NCI-H446 (cell line): ENCODE measurements at regions not wholly inside any gene's neighbourhood (a gene's known extent, or its start where the extent isn't known, plus 50 kb on each side); places are given as distances from the start of the nearest gene placed in this dataset.

Source experiments
- DNase-seq, 2 experiments: peaks; one replicate each; lab custom pipeline; 2025; lab: John Stamatoyannopoulos, UW

DNA sequence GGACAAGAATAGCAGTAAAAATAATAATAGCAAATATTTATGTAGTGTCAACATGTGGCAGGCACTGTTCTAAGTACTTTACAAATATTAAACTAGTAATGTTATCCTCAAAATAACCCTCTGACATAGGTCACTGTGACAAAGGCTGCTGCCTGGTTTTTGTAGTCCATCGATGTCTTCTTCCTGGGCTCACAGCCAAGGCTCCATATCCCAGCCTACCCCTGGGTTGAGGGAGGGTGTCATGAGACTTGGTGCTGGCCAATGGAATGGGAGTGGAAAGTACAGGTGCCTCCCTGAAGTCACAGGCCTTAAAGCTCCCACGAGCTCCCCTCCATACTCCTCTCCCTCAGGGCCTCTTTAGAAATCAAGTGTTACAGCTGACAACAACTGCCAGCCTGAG, 159.3 kb downstream of the CYRIA start:
- no peak for DNase-seq

DNA sequence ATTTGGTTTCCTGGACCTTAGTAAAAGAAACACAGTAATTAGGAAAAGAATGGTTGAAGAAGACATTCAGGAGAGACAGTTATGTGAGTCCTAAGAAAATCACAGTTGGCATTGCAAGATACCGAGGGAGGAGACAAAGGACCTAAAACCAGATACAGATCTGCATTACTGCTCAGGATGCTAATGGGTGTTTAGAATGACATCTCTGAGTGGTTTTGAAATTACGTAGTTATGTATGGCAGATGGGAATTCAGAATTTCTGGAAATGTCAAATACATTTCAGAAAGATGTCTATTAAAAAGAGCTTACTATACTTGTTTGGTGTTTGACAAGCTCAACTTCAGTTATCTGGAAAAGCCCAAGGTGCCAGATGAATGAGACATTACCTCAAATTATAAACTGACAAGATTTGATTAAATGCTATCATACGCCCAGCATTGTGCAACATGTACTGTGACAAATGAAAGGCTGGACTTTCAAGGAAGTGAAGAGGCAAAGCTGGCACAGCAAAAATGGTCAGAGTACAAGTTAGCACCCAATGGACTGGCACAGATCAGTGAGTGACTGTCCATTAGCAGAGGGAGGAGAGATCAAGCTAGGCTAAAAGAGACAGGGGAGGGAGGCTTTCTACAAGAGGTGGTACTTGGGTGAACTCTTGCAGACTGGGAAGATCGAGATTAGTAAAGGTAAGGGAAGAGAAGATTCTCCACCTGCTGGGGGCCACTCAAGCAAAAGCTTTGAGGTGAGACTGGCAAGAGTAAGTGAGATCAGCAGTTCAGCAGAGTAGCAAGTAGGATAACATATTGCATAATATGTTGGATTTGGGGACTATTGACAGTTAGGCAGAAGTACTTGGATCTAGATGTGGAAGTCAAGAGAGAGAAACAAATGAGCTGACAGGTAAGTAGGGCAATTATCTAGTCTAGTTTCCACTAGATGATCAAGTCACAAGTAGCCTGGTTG, 168.9 kb downstream of the CYRIA start:
- DNase-seq, result no peak

DNA sequence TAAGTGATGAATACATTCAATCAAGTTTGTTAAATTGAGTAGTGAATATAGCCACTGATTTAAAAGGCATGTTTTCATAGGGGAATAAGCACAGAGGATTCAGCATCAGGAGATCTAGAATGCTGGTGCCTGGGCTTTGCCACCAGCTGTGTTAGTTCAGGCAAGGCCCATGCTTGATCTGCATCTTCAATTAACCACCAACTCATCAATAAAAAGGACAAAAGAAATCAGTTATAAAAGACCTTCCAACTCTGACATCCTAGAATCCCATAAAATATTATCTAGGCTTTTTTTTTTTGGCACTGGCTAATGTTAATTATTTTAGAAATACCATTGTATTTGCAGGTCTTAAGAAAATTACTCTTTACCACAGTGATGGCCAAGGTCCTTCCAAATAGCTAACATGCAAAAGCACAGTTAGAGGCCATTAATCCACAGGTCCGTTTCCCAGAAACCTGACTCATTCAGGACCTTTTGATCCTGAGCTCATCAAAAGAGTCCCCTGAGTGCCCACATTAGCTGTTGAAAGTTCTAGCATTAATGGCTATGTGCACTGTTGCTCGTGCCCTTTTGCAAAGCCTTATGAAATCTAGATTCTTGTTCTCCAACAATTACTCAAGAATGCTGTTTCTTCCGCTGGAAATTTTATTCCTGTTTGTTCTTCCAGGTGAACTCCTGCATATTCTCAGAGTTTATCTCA, 170.0 kb downstream of the CYRIA start:
- no peak for DNase-seq

DNA sequence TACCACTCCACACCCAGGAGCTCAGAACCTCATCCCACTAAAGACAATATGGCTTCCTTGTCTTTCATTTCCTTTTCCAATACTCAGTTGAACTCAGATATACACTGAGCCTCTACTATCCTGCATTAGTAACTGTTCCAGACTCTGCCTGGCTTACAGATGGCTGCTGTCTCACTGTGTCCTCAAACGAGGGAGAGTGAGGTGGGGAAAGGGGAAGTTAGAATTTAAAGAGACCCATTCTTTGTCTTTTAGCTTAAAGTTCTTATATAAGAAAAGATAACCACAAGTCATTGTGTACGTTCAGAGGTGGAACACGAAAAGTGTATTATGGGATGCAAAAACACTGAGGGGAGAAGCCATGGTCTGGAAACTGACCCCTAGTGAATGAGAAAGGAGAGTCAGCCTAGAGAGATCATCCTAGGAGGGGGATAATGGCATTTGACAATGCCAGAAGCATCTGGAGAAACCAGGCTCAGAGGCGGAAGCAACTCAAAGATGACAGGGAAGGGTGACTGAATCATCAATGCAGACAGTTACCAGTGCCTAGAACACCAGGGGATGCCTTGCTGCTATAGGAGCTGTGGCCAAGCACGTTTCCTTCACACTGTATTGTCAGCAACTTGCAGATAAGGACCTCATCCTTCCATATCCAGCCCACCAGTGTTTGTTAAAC, 170.7 kb downstream of the CYRIA start:
- DNase-seq, result no peak

DNA sequence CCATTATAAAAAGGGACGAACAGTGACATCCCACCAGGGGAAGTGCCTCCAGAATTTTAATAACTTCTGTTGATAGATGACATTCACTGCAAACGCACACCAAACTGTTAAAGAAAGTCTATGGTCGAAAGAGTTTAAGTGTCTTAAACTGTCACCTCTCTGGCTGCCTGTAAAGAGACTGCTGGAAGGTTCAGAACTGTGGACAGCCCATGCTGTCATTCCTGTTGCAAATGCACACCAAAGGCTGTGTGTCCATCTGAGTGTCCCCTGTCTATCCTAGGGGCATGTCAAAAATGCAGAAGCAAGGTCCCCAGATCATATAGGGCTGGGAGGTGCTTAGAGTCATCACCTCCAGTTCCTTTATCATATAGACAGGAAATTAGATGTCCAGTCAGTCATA, 171.8 kb downstream of the CYRIA start:
- no peak for DNase-seq

DNA sequence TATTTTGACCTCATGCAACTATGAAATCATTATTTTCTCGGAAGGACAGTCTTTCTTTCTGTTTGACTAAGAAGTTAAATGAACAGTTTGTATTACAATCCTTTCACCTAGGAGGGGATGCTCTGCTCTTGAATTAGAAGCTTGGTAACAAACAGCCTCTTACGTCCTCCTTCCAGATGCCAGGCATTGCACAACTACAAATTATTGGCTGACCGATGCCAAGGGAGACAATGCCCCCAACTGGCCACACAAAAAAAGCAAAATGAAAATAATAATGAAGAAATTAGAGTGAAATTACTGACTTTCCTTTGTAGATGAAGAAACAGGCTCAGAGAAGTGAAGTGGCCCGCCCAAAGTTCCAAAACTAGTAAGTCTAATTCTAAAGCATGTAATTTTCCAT, 177.9 kb downstream of the CYRIA start:
- DNase-seq, result no peak

DNA sequence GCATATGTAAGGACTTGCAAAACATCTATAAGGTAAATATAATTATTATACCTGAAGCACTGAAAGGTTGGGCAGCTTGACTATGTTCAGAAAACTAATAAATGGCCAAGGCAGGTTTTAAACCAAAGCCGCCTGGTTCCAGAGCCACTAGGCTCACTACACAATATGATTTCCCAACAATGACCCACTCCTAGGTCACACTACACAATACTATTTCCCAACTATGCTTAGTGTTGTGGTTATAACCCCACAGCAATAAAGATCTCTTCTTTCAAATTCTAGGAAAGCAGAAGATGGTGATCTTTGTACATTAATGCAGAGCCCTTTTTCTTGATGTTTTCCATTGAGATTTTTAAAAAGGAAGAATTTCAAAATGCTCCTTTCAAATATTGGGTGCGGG, 180.4 kb downstream of the CYRIA start:
- DNase-seq, result no peak

DNA sequence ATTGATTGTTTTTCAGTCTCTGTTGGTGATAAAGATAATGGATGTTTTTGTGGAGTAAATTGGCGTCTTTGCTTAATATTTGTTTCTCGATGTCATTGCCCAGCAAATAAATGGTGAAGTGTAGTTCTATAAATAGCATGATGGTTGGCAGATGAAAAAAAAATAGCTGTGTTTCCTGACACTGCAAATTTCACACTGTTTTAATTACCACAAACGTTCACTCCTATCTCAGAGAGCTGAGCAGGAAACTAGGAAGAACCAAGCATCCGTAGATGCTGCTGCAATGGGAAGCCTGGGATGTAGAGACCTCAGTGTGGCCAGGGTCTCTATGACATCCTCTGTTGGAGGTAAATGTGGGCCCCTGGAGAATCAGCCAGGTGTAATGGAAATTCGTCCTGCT, 183.2 kb downstream of the CYRIA start:
- DNase-seq, result no peak

DNA sequence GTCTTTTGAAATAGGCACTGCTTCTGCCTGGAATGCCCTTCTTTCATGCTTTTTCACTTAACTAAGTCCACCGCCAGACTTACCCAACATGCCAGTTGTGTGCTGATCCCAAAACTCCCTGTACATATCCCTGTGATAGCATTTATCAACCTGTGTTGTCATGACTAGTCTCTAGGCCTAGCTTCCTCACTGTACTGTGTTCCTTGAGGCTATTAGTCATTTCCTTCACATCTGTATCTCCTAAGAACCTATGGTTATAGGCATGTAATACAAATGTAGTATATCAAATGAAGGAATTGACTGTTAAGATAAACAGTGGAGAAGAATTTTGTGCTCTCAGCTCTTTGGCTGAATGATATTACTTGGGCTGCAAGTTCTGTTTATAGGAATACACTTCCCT, 184.3 kb downstream of the CYRIA start:
- no peak for DNase-seq

DNA sequence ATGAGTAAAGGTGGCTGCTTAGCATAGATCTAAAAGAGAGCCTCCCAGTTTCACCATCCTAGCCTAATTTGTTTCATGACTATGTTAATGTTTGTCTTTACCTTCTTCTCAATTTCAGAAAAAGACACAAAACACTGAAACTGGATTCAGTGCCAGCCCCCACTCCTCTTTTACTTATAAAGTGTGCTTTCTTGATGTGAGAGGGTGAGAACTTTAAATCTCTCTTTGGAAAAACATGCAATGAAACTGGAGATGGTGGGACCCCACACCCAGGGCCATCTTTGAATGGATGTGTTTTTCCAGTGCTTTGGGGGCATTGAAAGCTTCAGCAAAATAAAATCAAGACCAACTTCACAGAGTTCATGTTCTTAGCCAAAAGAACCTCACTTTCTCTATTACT, 185.9 kb downstream of the CYRIA start:
- DNase-seq, result no peak

DNA sequence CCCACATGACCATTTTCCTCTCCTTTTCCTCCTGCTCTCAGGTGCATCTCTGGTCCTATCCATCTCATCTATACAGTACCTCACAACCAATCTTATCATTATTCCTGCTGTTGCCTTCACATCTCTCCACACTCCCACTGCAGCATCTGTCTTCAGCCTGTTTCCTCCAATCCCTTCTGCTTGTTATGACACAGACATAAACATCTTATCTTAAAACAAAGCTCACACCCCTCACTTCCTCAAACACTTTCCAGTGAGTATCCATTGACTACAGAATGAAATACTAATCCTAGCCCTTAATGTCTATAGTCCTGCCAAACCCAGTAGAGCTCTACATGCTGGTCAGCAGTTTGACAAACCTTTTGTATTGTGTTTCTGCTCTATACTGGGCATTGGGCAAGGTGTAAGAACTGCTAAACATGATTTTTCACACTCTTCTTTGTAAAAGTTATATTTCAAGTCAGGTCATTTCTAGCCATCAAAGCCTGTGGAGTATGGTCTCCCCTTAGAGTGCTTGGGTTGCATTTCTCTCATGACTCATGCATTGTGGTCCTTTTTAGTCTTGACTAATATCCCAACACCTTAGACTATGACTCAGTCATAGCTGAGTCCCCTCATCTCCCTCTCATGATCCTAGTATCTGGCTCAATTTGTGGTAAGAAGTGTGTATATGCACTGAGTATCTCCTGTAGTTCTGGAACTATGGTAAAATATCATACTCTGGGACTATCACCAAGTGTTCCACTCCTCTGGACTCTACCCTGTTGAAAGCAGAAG, 187.0 kb downstream of the CYRIA start:
- DNase-seq, result no peak

DNA sequence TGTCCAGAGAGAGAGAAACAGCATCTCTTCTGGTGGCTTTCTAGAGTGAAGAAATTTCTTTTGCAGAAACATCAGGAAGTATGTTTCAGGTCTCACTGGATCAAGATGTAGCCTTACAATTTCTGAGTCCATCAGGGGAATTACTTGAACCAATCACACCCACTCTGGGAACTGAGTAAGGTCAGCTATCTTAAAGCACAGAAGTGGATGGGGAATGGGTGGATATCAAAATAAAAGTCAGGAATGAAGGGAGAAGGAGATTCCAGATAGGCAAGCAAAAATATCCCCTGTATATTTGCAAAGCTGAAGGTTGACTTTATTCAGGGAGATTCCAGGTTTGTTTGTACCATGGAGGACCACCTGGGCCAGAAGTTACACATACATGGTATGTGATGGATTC, 188.0 kb downstream of the CYRIA start:
- no peak for DNase-seq

DNA sequence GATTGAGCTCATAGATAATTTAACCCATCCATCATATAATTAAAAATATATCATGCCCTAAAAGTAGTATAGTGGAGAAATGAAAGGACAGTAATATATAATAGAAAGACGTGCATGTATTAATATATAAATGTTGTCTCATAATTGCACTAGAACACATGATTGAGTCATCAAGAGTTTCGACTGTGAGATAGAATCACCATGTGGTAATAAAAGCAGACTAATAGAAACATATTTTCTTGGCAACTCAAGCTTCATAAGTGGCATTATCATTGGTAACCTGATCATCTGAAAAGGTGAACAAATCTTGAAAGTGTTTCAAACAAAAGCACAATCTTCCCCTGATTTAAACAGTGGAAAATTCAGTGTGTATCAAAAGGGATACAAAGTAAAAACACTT, 188.8 kb downstream of the CYRIA start:
- no peak for DNase-seq

DNA sequence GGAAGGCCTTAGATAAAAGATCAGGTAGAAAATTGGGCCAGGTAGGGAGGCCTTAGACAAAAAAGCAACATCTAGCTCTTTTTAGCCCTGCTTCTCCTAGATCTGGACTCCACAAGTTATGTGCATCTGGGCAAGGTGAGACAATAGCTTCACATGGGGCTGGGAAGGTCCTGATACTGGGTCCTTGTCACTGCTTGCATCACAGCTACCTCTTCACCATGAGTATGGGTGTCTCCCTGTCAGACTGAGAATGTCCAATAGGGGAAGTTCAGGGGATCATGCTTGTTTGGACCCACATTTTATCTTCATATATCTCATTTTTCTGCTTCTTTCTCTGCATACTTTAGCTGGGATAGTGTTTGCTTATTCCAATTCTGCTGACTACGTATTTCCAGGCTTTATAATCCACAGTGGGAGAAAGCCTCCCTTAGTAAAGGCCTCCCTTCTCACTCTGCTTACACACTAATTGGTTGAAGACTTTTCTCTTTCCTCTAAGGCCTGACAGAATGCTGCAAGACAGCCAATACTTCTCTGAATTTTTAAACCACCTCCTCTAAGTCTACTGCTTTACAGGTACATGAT, 189.6 kb downstream of the CYRIA start:
- DNase-seq, result no peak

DNA sequence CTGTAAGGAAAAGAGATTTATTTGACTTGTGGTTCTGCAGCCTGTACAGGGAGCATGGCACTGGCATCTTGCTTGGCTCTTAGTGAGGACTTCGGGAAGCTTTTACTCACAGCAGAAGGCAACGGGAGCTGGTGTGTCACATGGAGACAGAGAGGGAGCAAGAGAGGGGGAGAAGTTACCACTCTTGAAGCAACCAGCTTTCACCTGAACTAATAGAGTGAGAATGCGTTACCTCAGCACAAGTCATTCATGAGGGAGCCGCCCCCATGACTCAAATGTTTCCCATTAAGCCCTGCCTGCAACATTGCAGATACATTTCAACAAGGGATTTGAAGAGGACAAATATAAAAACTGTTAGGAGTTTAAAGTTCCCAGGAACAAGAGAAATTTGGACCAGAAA, 190.0 kb downstream of the CYRIA start:
- DNase-seq, result no peak

DNA sequence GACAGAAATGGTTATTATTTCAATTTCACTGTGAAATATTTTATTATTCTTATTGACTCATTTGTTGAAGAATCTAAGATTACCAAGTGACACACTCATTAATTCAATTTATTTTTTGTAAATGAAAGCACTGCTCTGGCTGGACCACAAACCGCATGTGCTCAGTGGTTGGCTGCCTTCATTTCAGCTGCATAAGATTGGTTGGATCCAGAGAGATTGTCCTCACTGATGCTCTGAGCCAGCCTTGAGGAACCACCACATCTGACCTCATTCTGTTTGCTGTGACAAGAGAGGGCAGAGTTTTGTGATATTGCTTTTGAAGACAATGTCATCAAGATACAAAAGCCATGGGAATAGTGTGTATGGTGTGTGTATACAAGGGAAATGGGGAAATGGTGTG, 192.1 kb downstream of the CYRIA start:
- no peak for DNase-seq

DNA sequence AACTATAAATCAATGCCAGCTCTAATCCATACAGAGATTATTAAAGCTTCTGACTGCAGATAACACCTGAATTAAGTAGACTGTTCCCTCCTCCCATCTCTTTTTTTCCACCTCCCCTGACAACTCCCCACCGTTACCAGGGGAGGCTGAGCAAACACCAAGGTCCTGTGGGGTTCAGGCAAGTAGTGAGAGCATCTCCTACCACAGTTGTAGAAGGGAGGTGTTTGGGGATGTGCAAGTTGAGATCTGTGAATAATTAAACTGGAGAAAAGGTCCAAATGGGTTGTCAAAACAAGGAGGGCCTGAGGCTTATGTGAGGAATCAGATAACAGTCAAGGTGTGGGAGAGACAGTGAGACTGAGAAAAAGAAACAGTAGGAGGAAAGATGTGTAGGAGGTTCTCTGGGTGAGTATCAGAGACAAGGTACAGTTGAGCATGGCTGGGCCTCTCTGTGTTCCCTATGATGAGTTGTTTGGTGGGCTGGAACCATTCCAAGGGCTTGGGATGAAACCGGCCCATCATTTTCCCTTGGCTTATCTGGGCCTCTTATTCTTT, 194.6 kb downstream of the CYRIA start:
- no peak for DNase-seq

DNA sequence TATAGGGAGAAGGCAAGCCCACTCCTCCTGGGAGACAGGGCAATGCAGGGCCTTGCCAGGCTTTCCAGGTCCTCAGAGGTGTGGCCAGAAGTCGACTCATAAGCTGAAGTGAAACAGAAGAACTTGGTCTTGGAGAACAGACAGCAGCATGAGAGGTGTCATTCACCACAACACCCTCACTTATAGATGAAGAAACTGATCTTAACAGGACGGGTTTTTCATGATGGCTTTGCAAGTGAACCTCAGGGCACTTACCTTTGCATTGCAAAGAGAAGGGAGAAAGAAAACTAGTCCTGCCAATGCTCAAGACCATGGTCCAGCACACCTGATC, 198.8 kb downstream of the CYRIA start:
- no peak for DNase-seq

DNA sequence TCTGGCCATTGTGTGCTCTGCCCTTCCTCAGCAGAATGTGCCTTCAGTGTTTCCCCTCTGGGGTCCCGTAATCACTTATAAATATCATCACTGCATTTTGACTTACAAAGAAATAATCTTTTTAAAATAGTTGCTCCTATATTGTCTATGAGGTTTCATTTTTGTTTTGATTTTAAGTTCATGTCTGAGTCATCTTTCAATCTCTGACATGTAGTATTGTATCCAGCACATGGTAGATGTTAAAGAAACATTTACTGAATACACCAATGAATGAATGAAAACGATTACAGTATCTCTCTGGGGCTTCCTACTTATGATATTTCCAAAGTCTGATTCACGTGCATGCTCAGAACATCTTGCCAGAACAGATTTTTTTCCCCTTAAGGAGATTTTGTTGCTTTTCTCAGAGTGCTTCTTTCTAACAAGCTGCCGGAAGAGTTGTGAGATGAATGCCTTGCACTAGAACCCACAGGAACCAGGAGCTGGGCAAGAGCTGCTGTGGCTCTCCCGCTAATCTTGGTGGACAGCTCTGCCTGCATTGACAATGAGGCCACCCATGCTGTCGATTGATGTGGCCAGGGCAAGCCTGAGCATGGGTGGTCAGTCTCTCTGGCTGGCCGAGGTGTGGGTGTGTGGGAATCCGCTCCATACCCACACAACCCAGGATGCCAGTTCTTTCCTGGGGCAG, 199.4 kb downstream of the CYRIA start:
- no peak for DNase-seq

DNA sequence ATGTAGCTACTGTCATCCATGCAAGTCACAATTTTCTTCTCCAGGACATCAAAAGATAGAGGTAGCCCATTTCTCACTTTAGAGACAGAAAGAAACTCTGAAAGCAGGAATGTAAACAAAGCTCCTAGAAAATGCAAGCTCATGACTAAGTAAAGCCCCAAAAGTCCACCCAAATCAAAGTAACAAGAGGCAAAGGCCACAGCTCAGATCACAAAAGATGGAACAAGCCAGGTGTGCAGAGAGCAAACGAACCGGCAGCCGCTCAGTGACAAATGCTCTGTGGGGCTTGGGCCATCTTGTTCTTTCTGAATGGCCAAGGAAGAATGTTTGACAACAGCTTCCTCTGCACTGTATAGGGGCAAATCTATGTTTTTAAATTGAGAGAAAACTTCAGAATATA, 201.0 kb downstream of the CYRIA start:
- DNase-seq, result no peak

DNA sequence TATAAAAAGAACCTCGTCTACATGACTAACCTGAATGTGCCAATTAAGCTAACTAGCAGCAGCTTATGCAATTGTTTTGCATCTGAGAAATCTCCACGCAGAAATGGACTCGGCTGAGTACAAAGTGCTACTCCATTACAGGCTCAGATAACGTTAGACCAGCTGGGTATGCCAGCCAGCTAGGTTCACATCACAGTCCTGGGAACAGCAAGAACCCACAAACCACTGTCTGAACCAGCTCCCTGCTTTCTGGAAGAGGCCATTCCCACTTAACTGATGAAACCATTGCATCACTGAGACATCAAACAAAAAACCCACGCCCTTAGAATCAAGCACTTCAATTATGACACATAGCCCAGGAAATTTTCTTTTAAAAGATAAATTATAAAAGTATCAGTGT, 202.7 kb downstream of the CYRIA start:
- DNase-seq, result no peak
